HG02798 (cell line): ENCODE measurements at regions not wholly inside any gene's neighbourhood (a gene's known extent, or its start where the extent isn't known, plus 50 kb on each side); places are given as distances from the start of the nearest gene placed in this dataset.

Experiments used
- ATAC-seq: cut with Tn5 transposase; IDR thresholded peaks from one replicate; pipeline ENCODE4 v1.9.1; 2021; ENCODE audit warnings: mild to moderate bottlenecking; ENCODE audit not compliant: unreplicated experiment, poor library complexity

DNA sequence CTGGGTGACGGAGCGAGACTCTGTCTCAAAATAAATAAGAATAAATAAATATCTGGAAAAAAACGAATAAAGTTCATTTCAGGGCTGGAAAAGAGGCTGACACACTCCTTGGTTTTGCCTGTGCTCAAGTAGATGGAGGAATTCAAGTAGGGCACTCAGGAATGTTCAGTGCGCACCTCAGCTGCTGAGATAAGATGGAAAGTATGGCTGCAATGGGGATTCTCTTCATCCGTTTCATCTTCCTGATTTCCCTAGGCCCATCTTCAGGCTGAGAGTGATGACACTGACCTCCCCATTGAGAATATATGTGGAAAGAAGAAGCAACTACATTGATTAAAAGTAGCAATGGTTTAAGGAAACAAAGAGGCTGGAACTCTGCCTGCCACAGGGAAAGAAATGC, 130.5 kb upstream of the ZNF644 start:
- no peak for ATAC-seq

DNA sequence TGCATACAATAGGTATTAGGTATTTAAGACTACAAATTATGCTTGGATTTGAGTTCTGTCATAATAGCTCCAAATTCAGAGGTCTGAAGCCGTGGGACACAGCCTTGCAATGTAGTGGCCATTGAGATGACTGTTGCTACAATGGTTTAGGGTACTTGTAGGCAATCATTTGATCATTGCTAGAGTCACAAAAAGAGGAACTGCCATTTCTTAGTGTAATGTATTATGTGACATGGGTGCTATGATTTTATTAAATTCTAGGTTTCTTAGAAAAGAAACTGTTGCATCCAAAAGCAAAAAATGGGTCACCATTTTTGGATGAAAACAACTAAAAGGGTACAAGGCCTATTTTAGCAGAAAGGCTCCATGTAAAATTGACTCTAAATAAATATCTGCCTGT, 129.9 kb upstream of the ZNF644 start:
- no peak for ATAC-seq

DNA sequence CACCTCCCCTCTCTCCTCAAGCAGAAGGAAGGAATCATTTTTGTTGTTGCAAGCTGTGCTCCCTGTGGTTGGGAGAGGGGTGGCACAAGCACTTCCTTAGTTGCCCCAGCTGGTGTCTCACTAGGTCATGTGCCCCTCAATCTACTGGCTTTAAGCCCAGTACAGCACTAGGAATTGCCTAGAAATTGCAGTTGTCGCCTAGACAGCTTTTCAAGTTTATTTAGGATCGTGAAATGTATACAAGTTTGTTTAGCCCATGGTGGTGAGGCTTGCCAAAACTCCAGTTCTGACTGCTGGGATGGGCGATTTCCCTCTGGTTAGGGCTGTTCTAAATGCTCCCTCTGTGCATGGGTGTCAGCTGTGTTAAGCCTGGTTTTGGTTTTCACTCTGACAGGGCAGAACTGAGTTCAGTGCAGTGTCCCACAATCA, 126.8 kb upstream of the ZNF644 start:
- ATAC-seq, result no peak

DNA sequence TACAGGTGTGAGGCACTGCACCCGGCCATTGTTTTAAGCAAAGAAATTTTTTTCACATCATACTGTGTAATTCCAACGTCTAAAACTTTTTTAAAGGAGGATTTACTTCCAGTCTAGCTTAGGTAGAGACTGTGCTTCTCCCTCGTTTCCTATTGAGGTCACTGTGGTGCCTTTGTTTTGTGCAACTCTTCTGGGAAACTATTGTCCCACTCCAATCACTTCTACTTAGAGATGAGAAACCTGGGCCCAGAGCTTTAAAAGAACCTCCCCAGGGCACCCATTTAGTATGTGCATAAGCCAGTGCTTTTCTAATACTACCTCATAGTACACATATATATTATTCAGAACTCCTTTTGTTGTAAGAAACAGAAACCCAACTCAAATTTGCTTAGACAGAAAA, 120.0 kb upstream of the ZNF644 start:
- ATAC-seq, result no peak

DNA sequence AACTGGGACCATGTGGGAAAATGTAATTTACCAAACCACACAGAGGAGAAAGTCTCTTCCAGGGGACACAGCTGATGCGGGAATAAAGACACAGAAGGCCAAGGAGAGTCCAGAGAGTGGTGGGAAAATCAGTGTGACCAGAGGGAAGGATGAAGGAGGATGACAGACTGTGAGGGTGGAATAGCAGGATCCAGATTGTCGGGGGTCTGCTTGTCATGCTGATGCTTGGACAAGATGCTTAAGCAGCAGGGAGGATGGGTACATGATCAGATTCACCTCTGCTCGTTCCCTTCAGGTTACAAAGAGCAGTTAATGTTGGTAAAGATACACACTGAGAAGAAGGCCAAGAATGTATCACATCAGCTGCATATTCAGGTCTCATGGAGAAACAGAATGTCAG, 117.1 kb upstream of the ZNF644 start:
- no peak for ATAC-seq

DNA sequence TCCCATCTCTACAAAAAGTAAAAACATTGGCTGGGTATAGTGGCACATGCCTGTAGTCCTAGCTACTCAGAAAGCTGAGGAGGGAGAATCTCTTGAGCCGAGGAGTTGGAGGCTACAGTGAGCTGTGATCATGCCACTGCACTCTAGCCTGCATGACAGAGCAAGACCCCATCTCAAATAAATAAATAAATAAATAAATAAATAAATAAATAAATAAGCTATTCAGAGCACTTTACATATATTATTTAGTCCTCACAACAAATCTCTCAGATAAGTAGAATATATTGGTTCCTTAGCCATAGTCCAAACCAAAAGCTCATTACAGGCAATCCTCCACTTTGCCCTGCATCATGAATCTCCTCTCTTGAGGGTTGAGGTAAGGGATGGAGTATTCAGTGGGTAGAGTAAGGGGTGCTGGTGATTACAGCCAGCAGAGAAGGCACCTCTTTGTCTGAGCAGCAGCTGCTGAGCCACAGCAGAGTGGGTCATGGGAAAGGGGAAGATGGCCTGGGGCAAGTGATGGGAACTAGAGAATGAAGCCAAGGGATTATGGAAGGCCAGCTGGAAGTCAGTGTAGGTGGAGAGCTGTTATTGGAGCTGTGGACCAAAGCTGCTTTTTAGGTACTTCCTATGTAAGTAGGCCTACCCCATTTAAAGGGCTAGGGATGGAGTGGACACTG, 115.5 kb upstream of the ZNF644 start:
- no peak for ATAC-seq

DNA sequence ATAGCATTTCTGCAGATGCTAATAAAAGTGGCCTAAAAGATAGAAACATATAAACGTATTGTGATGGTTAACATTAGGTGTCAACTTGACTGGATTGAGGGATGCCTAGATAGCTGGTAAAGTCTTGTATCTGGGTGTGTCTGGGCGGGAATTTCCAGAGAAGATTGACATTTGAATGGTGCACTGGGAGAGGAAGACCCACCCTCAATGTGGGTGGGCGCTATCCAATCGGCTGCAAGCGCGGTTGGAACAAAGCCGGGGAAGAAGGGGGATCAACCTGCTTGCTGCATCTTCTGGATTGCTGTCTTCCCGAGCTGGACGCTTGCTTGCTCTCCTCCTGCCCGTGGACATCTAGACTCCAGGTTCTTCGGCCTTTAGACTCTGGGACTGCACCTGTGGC, 114.0 kb upstream of the ZNF644 start:
- no peak for ATAC-seq

DNA sequence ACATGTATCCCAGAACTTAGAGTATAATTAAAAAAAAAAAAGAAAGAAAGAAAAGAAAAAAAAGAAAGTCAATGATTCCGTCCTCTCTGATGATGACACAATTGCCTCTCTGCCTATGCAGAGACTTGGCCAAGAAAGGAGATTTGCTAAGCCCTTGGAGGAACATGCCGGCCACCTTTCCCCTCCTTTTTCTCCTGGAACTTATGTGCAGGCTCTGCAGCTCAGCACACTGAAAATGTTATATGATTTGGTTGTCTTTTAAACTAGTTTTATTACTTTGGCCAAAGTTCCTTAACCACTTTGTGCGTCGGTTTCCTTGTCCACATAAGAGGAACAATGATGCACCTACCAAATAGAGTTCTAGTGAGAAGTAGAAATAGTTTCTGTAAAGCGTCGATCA, 111.4 kb upstream of the ZNF644 start:
- ATAC-seq, result no peak

DNA sequence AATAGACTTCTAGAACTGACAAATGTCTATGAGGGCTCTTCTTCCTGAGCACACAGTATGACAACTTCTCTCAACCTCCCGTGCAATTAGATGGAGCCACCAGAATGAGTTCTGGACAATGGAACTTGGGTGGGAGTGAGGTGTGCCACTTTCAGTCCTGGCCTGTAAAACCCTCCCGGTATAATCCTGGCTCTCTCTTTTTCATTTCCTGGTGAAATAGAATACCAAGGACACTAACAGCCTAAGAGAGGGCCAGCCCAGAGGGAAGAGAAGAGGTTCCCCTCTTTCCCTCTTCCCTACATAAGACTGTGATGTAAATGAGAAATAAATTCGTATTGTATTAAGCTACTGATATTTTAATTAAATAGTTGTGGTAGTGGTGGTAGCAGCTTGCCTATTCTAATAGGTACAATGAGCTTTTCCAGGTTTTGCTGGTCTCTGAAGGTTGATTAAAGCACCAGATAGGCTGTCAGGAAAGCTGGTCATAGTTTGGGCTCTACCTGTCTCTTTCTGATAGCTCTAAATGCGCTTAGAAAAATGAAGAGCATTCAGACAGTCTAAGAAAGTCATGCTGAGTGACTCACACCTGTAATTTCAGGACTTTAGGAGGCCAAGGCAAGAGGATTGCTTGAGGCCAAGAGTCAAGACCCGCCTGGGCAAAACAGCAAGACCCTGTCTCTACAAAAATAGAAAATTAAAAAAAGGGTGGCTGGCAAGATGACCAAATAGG, 108.6 kb upstream of the ZNF644 start:
- no peak for ATAC-seq

DNA sequence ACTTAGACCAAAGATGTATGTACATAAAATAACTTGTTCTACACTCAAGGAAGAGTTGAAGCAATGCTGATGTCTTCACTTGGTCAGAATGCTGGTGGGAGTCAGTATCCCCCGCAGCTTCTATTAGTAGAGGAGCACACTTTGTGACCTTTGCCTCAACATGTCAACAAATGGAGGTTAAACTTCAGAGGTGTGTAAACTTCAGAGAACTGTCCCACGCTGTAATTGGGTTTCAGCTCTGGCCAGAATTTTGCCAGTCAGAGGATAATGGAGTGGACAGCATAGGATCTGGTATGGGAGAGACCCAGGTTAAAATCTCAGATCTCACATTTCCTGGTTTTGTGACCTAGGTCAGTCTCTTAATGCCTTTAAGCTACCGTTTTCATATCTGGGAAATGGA, 107.6 kb upstream of the ZNF644 start:
- no peak for ATAC-seq

DNA sequence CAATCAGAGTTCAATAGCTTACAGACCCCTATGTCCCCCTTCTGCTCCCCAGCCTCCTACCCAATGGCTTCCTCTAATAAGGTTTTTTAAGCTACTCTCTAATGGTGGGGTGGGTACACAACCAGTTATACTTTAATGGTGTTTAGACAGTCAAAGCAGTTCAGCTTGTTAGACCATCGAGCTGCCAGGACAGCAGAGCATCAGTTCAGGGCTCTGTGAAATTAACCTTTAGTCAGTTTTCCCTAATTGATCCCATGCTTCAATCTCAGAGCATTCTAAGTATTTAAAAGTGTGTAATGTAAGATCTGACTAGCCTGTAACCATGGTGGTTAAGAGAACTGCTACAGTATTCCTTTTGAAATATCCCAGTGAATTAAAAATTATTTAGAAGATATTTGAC, 107.2 kb upstream of the ZNF644 start:
- no peak for ATAC-seq

DNA sequence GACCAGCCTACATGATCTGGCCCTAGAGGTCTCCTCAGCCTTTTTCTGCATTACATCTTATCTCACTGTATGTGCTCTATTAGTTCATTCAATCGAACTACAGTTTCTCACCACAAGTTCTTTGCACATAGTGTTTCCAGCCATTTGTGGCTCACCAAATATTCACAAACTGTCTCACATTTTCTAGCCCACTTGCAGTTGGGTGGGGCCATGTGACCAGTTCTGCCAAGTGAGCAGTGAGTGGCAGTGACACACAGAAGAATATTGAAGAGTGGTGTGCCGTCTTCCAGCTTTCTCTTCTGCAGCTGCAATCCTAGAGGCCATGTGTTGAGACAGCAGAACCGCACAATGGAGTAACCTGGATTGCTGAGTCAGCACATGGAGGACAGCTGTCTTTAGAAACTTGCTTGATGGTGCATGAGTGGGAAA, 103.2 kb upstream of the ZNF644 start:
- peak; percentile 67 for ATAC-seq

DNA sequence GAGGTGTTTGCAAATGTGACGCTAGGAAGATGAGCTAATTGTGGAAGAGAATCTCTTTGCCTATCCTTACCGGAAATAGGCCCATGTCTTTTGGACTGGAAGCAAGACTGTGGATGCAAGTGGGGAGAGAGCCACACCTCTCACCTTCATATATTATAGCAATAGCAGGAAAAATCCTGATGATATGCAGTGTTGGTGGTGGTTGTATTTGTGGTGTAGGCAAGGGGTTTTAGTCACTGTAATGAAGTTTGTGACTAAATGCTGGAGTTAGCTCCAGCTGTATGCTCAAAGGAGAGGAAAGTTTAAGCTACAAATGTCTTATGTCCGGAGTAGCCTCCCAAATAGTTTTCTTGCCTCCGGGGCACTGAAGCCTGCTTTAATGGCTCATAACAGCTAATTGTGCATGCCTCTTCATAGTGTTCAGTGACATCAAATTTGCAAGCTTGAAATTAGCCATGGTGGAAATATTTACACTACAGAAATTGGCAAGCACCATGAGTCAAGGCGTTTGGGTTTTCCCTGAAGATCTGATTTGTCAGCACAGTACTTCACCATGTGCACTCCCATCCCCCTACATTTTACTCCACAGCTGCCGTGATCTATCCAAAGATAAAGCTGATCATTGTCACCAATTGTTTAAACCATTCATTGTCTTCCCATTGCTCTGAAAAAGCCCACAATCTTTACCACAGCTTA, 102.6 kb upstream of the ZNF644 start:
- ATAC-seq, result peak; percentile 49

DNA sequence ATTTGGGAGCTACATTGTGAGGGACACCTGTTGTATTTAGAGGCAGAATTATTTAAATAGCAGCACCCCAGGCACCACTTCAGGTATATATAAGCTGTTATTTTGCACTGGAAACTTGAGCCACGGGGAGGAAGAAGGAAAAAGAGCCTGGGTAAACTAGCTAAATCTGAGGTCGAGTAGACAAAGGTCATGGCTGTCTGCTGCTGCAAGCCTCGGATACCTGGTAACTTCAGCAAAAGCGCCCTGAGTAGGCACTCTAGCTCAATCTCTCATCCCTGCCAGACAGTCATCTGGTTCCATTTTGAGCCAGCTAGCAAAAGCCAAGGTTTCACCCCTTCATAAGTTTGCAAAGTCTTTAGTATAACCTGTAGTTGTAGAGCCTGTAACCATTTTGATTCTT, 101.9 kb upstream of the ZNF644 start:
- ATAC-seq, result no peak

DNA sequence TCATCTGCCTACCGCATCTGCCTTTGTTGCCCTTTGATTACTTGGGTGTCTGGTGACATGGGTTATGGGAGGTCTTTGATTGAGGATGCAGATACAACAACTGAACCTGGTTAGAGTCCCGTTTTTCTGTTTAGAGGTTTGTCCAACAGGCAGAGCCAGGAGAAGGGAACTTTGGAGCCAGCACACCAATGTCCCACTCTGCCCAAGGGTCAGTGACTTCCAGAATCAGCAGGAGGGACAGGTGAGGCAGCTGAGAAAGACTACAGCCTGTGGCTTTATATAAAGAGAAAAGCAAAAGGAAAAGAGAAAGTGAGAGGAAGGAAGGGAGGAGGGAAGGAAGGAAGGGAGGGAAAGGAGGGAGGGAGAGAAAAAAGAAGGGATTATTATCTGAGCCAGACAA, 101.5 kb upstream of the ZNF644 start:
- ATAC-seq, result no peak

DNA sequence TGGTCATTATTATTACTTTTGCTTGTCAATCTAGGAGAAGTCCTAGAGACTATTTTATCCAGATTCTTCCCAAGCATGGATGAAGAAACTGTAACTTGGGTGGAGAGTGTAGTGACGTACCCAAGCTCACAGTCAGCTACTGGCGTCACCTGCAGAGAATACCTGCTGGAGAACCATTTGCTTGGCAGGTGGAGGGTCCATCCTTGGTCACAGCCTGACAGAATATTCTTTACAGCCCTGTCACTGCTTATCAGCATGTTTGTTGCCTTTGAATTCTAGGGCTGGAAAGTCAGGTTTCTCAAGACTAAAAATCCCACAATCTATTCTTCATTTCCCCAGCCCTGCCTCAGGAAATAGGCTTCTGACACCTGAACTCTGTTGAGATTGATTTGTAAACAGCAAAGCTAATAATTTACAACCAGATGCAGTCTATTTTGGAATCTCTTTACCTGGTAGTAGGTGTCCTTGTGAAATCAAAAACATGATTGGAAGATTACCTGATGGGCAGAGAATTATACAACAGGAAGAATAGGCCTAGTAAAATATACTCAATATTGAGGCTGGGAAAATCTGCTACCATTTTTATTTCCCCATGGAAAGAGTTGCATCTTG, 100.4 kb upstream of the ZNF644 start:
- ATAC-seq, result no peak

DNA sequence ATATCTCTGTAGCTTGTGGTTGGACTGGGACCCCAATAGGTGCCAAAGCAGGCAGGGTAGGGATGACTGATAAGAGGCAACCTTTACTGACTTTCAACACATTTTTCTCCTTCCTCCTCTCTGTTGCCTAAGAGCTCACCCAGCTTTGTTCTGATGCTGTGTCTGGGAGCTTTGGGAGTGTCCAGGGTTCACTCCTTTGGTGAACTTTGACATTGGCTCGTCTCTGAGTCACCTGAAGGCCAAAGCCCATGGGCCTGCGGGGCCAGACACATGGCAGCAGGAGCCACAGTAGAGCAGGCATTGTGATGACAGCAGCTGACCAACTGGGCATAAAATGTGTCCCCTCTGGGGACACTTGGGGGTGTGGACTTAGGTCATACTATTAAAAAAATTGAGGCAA, 99.5 kb upstream of the ZNF644 start:
- ATAC-seq, result no peak

DNA sequence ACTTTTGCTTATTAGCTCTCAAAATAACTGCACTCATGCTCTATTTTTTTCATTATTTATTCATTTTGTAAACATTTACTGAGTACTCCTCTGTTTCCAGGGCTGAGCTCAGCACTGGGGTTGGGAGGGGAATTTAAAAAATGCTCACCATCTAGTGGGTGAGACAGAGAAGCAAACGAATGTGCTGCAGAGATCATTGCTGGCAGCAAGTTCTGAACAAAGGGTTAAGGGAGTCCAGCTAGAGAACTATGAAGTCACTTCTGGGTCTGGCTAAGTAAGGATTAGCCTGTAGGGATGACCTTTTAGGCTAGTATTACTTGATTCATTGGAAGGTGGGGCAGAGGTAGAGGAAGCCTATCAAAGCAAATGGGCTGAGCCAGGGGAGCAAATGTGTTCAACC, 99.1 kb upstream of the ZNF644 start:
- ATAC-seq, result no peak

DNA sequence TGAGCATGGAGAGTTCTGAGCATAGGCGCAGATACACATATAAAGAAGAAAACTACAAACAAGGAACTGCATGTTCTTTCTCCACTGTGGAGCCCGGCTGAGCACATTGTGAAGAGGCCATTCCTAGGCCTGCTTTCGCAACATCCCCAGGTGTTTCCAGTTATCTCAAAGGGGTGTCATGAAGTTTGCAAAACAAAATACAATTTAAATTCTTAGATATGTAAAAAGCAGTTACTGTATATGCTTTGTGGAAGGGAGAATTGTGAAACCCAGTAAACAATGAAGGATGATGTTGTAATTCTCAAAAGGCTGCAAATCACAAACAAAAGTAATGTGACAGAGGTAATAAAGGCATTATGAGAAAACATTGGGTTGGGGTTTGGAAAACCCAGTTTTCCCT, 98.6 kb upstream of the ZNF644 start:
- ATAC-seq, result no peak

DNA sequence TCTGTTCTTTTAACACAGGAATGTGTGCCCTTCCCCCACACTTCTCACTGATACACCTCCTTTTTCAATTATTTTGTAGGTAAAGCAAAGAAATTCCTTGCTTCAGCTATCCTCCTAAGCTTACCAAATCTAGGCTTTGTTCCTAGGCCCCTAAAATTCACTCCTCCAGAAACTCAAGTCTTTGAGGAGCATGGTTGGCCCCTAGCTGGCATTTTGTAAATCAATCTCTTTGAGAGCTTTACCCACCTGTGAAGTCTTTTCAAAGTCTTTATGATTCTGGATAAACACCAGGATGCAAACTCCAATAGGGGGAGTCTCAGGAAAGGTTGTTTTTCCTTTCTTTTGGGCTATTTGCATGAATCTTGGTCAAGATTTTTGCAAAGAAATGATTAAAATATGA, 82.9 kb upstream of the ZNF644 start:
- ATAC-seq, result no peak

DNA sequence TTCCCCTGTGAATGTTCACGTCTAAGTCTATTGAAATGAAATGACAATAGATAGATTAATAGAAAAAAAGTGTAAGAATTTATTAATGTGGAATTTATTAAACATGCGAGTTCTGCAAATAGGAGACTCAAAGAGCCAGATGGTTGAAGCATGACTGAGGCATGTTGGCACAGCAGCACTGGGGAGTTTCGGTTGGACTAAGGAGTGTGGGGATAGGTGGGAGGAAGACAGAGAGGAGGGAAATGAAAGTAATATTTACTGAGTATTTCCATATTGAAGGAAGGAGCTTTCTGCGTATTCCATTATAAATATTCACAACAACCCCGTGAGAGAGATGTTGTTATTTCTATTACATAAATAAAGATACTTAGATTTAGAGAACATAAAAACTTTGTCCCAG, 79.5 kb upstream of the ZNF644 start:
- ATAC-seq, result no peak
